Gastroesophageal sphincter (tissue), 4 donors: ENCODE measurements at regions not wholly inside any gene's neighbourhood (a gene's known extent, or its start where the extent isn't known, plus 50 kb on each side); places are given as distances from the start of the nearest gene placed in this dataset.

ENCODE experiments used
- ATAC-seq: fragments of 150-250 bp; one replicate; pipeline ENCODE4 v1.9.1; 2016; ENCODE audit warnings: mild to moderate bottlenecking, moderate library complexity
- H3K27ac ChIP-seq, 4 donors: fragments of 200-600 bp; sonication (generic) in 3 of 4; 1 replicate in 3 of 4; 2 replicates in 1 of 4; pipeline ENCODE4 v1.5.1; 2016 to 2019
- H3K27me3 ChIP-seq: fragments of 200-600 bp; sonication (generic); one replicate; pipeline ENCODE4 v1.5.1; 2019
- H3K36me3 ChIP-seq, 2 donors: fragments of 200-600 bp; sonication (generic); one replicate each; pipeline ENCODE4 v1.5.1; 2019; ENCODE audit warnings: control low read depth in 1 of 2
- H3K4me1 ChIP-seq, 3 donors: fragments of 200-600 bp; sonication (generic); 1 replicate in 2 of 3; 2 replicates in 1 of 3; pipeline ENCODE4 v1.5.1; 2016 to 2019; ENCODE audit warnings: control low read depth in 2 of 3
- H3K4me3 ChIP-seq, 2 donors: fragments of 200-600 bp; sonication (generic); one replicate each; pipeline ENCODE4 v1.5.1; 2019; ENCODE audit warnings: mild to moderate bottlenecking in 1 of 2, moderate library complexity in 1 of 2
- H3K9me3 ChIP-seq, 3 donors: fragments of 200-600 bp; sonication (generic); one replicate each; pipeline ENCODE4 v1.5.1; 2017 to 2019; ENCODE audit warnings: control low read depth in 2 of 3
- EP300 ChIP-seq: sonication (generic); formaldehyde crosslinking; IDR thresholded peaks from one replicate; pipeline ENCODE4 v1.6.1; 2017; ENCODE audit warnings: antibody characterized with exemption, mild to moderate bottlenecking
- POLR2A ChIP-seq, 2 donors: fragments of 450-650 bp; IDR thresholded peaks; one replicate each; pipeline ENCODE4 v1.6.1; 2017; ENCODE audit warnings: antibody characterized with exemption in 2 of 2, mild to moderate bottlenecking in 2 of 2, moderate library complexity in 1 of 2
- POLR2AphosphoS5 ChIP-seq: sonication (generic); formaldehyde crosslinking; IDR thresholded peaks from one replicate; pipeline ENCODE4 v1.6.1; 2017; ENCODE audit warnings: antibody characterized with exemption
- WGBS, 2 donors: methylation state at CpG; one replicate each; pipeline ENCODE4 v1.1.5; 2018; ENCODE audit warnings: low coverage in 1 of 2; 5-methylcytosine and 5-hydroxymethylcytosine counted together
- TF ChIP-seq, protein P1 (sequence below), 4 experiments: fragments of 200-600 bp in 2 of 4; fragments of 450-650 bp in 2 of 4; sonication (generic) in 1 of 4; IDR thresholded peaks; one replicate each; pipeline ENCODE4 v1.5.1; 2017 to 2019; ENCODE audit warnings: antibody characterized with exemption in 4 of 4, mild to moderate bottlenecking in 2 of 4, moderate library complexity in 2 of 4

DNA sequence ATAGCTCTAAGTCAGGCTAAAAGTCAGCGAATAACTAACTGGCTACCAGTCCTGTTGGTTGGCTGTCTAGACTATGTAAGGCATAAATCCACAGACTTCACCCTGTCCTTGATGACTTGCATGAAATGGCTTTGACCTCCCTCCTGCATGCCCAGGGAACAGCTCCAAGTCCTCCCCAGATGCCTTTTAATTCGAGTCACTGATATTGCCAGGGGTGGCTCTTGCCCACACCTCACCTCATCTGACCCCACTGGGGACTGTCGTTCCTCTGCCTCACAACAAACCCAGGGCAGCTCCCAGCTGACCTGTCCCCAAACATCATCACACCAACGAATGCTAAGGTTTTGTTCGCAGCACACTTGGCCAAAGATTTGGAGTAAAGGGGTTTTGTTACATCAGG lies 396.0 kb upstream of the ID2 start:
- Histone ChIP-seq H3K4me1 (no peaks in the 10 kb centered on the region), H3K4me3 (no peak overlapping the region), H3K36me3 (no peaks in the 10 kb centered on the region), H3K27me3 (no peaks in the 10 kb centered on the region), H3K27ac (no peak overlapping the region), H3K9me3 (no peaks in the 10 kb centered on the region)
- TF ChIP-seq EP300 (no peak), POLR2AphosphoS5 (no peak), POLR2A (IDR thresholded peaks at IDR 0.05) (no peak)
- TF ChIP-seq, protein P1, sequence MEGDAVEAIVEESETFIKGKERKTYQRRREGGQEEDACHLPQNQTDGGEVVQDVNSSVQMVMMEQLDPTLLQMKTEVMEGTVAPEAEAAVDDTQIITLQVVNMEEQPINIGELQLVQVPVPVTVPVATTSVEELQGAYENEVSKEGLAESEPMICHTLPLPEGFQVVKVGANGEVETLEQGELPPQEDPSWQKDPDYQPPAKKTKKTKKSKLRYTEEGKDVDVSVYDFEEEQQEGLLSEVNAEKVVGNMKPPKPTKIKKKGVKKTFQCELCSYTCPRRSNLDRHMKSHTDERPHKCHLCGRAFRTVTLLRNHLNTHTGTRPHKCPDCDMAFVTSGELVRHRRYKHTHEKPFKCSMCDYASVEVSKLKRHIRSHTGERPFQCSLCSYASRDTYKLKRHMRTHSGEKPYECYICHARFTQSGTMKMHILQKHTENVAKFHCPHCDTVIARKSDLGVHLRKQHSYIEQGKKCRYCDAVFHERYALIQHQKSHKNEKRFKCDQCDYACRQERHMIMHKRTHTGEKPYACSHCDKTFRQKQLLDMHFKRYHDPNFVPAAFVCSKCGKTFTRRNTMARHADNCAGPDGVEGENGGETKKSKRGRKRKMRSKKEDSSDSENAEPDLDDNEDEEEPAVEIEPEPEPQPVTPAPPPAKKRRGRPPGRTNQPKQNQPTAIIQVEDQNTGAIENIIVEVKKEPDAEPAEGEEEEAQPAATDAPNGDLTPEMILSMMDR (IDR thresholded peaks at IDR 0.05) = no peak
- 82% methylated on average over 5 of the region's 5 CpGs; no CpG with 5 or more reads in 1 of the 2 donors for WGBS, 2 donors
- no peak for ATAC-seq

DNA sequence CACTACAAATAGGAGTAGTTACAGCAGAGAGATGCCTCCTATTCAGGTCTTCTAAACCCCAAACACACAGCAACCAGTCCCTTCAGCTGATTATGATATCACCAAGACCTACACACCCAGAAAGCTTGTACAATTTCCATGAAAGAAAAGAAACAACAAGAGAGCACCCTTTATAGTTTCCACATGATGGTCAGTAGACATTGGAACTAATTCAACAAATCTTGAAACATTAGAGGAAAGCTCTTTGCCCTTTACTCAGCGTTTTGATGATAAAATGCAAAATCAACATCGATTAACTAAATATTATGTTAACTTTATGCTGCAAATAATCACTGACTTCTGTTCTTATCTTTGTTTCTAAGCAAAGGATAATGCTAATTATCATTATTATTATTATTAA lies 393.6 kb upstream of the ID2 start:
- ATAC-seq = no peak
- no peaks in the 10 kb centered on the region for H3K9me3 ChIP-seq
- H3K4me3 ChIP-seq = no peak overlapping the region
- H3K36me3 ChIP-seq = no peaks in the 10 kb centered on the region
- no peaks in the 10 kb centered on the region for H3K27me3 ChIP-seq
- 53 to 72% methylated on average over 2 of the region's 2 CpGs for WGBS, 2 donors
- TF ChIP-seq POLR2AphosphoS5 = no peak
- TF ChIP-seq POLR2A (IDR thresholded peaks at IDR 0.05) = no peak
- TF ChIP-seq, protein P1 (IDR thresholded peaks at IDR 0.05) = no peak
- TF ChIP-seq EP300 = no peak
- H3K27ac ChIP-seq = no peak overlapping the region
- H3K4me1 ChIP-seq = no peaks in the 10 kb centered on the region

DNA sequence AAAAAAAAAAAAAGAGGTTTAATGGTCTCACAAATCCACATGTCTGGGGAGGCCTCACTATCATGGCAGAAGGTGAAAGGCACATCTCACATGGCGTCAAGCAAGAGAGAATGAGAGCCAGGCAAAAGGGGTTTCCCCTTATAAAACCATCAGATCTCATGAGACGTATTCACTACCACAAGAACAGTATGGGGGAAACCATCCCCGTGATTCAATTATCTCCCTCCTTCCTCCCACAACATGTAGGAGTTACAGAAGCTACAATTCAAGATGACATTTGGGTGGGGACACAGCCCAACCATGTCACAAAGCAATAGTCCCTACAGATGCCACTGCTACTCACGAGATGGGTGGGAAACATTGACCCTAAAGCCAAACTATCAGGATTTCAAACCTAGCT lies 392.7 kb upstream of the ID2 start:
- no peaks in the 10 kb centered on the region for H3K9me3 ChIP-seq
- WGBS, 2 donors = 83 to 92% methylated on average over 4 of the region's 4 CpGs
- no peaks in the 10 kb centered on the region for H3K27me3 ChIP-seq
- no peaks in the 10 kb centered on the region for H3K4me1 ChIP-seq
- no peak overlapping the region for H3K27ac ChIP-seq
- H3K4me3 ChIP-seq = no peak overlapping the region
- H3K36me3 ChIP-seq = no peaks in the 10 kb centered on the region
- ATAC-seq = no peak
- no peak for TF ChIP-seq POLR2AphosphoS5
- TF ChIP-seq POLR2A (IDR thresholded peaks at IDR 0.05) = no peak
- TF ChIP-seq, protein P1 (IDR thresholded peaks at IDR 0.05) = no peak
- TF ChIP-seq EP300 = no peak

DNA sequence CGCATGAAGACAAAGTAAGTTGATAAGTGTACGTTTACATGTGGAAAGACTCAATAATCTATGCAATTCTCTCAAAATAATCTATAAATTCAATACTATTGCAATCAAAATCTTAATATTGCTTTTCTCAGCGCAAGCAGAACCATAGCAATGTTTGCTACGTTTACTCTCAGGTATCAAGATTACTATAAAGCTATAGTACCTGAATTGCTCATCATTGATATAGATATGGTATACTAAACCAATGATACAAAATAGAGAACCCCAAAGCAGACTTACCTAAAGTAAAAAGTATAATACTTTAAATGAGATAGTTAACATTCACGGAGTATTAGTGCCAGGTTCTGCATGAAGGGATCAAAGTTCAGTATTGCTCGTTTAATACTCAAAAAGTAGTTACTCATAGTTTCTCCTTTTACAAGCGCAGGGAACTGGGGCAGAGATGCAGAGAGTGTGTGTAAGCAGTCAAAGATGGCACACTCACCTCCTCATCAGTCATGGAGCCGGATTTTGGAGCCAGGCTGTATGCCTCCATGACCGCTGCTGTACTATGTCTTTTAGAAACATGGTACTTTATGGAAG lies 391.0 kb upstream of the ID2 start:
- no peaks in the 10 kb centered on the region for H3K27me3 ChIP-seq
- TF ChIP-seq, protein P1 (IDR thresholded peaks at IDR 0.05) = no peak
- TF ChIP-seq POLR2AphosphoS5 (no peak), POLR2A (IDR thresholded peaks at IDR 0.05) (no peak), EP300 (no peak)
- no peaks in the 10 kb centered on the region for H3K4me1 ChIP-seq
- ATAC-seq = no peak
- no peak overlapping the region for H3K27ac ChIP-seq
- H3K4me3 ChIP-seq = no peak overlapping the region
- 91 to 94% methylated on average over 9 of the region's 9 CpGs for WGBS, 2 donors
- no peaks in the 10 kb centered on the region for H3K36me3 ChIP-seq
- H3K9me3 ChIP-seq = no peaks in the 10 kb centered on the region

DNA sequence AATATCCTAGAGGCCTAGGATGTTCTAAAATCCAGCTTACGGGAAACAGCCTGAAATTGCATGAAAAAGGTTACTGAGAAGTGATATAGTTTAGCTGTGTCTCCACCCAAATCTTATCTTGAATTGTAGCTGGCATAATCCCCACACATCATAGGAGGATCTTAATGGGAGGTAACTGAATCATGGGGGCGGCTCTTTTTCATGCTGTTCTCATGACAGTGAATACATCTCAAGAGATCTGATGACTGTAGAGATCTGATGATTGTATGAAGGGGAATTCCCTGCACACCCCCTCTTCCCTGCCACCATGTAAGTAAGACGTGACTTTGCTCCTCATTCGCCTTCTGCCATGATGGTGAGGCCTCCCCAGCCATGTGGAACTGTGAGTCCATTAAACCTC lies 385.6 kb upstream of the ID2 start:
- H3K36me3 ChIP-seq = no peaks in the 10 kb centered on the region
- H3K4me3 ChIP-seq = no peak overlapping the region
- H3K9me3 ChIP-seq = no peaks in the 10 kb centered on the region
- H3K27me3 ChIP-seq = no peaks in the 10 kb centered on the region
- H3K27ac ChIP-seq = no peak overlapping the region
- no peak for ATAC-seq
- H3K4me1 ChIP-seq = no peaks in the 10 kb centered on the region
- TF ChIP-seq EP300 = no peak
- TF ChIP-seq, protein P1 (IDR thresholded peaks at IDR 0.05) = no peak
- no peak for TF ChIP-seq POLR2AphosphoS5
- TF ChIP-seq POLR2A (IDR thresholded peaks at IDR 0.05) = no peak
- WGBS, 2 donors = 93 to 94% methylated on average over 2 to 3 of the region's 4 CpGs
